Activated naive CD8-positive, alpha-beta T cell treated with anti-CD3 and anti-CD28 coated beads for 36 hours (primary cell): ENCODE measurements at regions not wholly inside any gene's neighbourhood (a gene's known extent, or its start where the extent isn't known, plus 50 kb on each side); places are given as distances from the start of the nearest gene placed in this dataset.

Experiments used
- DNase-seq: peaks from one replicate; pipeline ENCODE4 v3.0.0; 2021
- H3K27ac Mint-ChIP-seq: one replicate; pipeline ENCODE4 v1.8.0; 2022; ENCODE audit warnings: mild to moderate bottlenecking, moderate library complexity, mixed read lengths
- H3K27me3 Mint-ChIP-seq: one replicate; pipeline ENCODE4 v1.8.0; 2022; ENCODE audit warnings: mild to moderate bottlenecking, mixed read lengths
- H3K36me3 Mint-ChIP-seq: one replicate; pipeline ENCODE4 v1.8.0; 2021; ENCODE audit warnings: mild to moderate bottlenecking, mixed read lengths
- H3K4me1 Mint-ChIP-seq: one replicate; pipeline ENCODE4 v1.8.0; 2021; ENCODE audit warnings: mixed read lengths
- H3K4me3 Mint-ChIP-seq: one replicate; pipeline ENCODE4 v1.8.0; 2022; ENCODE audit warnings: mild to moderate bottlenecking, moderate library complexity, mixed read lengths
- H3K9me3 Mint-ChIP-seq: one replicate; pipeline ENCODE4 v1.8.0; 2022; ENCODE audit warnings: mixed read lengths

- Mint-ChIP-seq H3K4me3 (no peak overlapping the region), H3K4me1 (peaks cover 21% of the 10 kb centered on the region), H3K9me3 (peaks cover 12% of the 10 kb centered on the region), H3K27ac (no peak overlapping the region), H3K27me3 (no peaks in the 10 kb centered on the region), H3K36me3 (peaks cover 18% of the 10 kb centered on the region)
- no peak for DNase-seq
Measured at GRCh38 chr1:173287785-173288184, 80.7 kb upstream of the TNFSF4 start.

- Mint-ChIP-seq H3K9me3 (peaks cover 17% of the 10 kb centered on the region), H3K27me3 (no peaks in the 10 kb centered on the region), H3K27ac (no peak overlapping the region), H3K4me1 (peaks cover 46% of the 10 kb centered on the region), H3K4me3 (no peak overlapping the region), H3K36me3 (peaks cover 30% of the 10 kb centered on the region)
- DNase-seq: no peak
Measured at GRCh38 chr1:173293756-173294155, 86.6 kb upstream of the TNFSF4 start.

GRCh38 chr1:173294843-173295242, 87.7 kb upstream of the TNFSF4 start:
- H3K4me1 Mint-ChIP-seq: peaks cover 54% of the 10 kb centered on the region

GRCh38 chr1:173295391-173295790, 88.3 kb upstream of the TNFSF4 start:
- H3K36me3 Mint-ChIP-seq: peaks cover 28% of the 10 kb centered on the region
- DNase-seq: no peak
- no peaks in the 10 kb centered on the region for H3K27me3 Mint-ChIP-seq
- no peak overlapping the region for H3K4me3 Mint-ChIP-seq
- H3K27ac Mint-ChIP-seq: no peak overlapping the region
- H3K4me1 Mint-ChIP-seq: peaks cover 59% of the 10 kb centered on the region
- H3K9me3 Mint-ChIP-seq: peaks cover 17% of the 10 kb centered on the region

More at GRCh38 chr1:173294843-173295242, 87.7 kb upstream of the TNFSF4 start:
- no peak overlapping the region for H3K4me3 Mint-ChIP-seq
- H3K27me3 Mint-ChIP-seq: no peaks in the 10 kb centered on the region
- peaks cover 17% of the 10 kb centered on the region for H3K9me3 Mint-ChIP-seq
- no peak overlapping the region for H3K27ac Mint-ChIP-seq
- DNase-seq: no peak
- H3K36me3 Mint-ChIP-seq: peaks cover 28% of the 10 kb centered on the region

GRCh38 chr1:173295995-173296394, 88.9 kb upstream of the TNFSF4 start:
- peaks cover 15% of the 10 kb centered on the region for H3K9me3 Mint-ChIP-seq
- no peaks in the 10 kb centered on the region for H3K27me3 Mint-ChIP-seq
- H3K27ac Mint-ChIP-seq: no peak overlapping the region
- H3K4me1 Mint-ChIP-seq: peaks cover 62% of the 10 kb centered on the region
- H3K36me3 Mint-ChIP-seq: peaks cover 26% of the 10 kb centered on the region
- no peak for DNase-seq
- H3K4me3 Mint-ChIP-seq: no peak overlapping the region

- Mint-ChIP-seq H3K27ac (peak overlapping the region; percentile 63), H3K27me3 (no peaks in the 10 kb centered on the region), H3K9me3 (peaks cover 6% of the 10 kb centered on the region), H3K4me1 (peaks cover 61% of the 10 kb centered on the region), H3K36me3 (peaks cover 13% of the 10 kb centered on the region), H3K4me3 (no peak overlapping the region)
- DNase-seq: peak; percentile 67
Measured at GRCh38 chr1:173297798-173298391, 90.8 kb upstream of the TNFSF4 start.

GRCh38 chr1:173300061-173301044, 93.2 kb upstream of the TNFSF4 start:
- Mint-ChIP-seq H3K4me1 (peaks cover 64% of the 10 kb centered on the region), H3K36me3 (peaks cover 15% of the 10 kb centered on the region), H3K27ac (no peak overlapping the region), H3K27me3 (no peaks in the 10 kb centered on the region), H3K4me3 (no peak overlapping the region), H3K9me3 (peaks cover 8% of the 10 kb centered on the region)
- DNase-seq: no peak

GRCh38 chr1:173301507-173301906, 94.4 kb upstream of the TNFSF4 start:
- DNase-seq: no peak
- Mint-ChIP-seq H3K9me3 (peaks cover 2% of the 10 kb centered on the region), H3K4me1 (peaks cover 56% of the 10 kb centered on the region), H3K27ac (no peak overlapping the region), H3K4me3 (no peak overlapping the region), H3K27me3 (no peaks in the 10 kb centered on the region), H3K36me3 (peaks cover 7% of the 10 kb centered on the region)

- Mint-ChIP-seq H3K36me3 (peaks cover 5% of the 10 kb centered on the region), H3K27me3 (no peaks in the 10 kb centered on the region), H3K4me3 (no peak overlapping the region), H3K27ac (no peak overlapping the region), H3K9me3 (peaks cover 2% of the 10 kb centered on the region), H3K4me1 (peaks cover 47% of the 10 kb centered on the region)
- DNase-seq: no peak
Measured at GRCh38 chr1:173302366-173302765, 95.2 kb upstream of the TNFSF4 start.

- peaks cover 5% of the 10 kb centered on the region for H3K36me3 Mint-ChIP-seq
- H3K27me3 Mint-ChIP-seq: no peaks in the 10 kb centered on the region
- H3K9me3 Mint-ChIP-seq: peaks cover 4% of the 10 kb centered on the region
- no peak overlapping the region for H3K4me3 Mint-ChIP-seq
- H3K27ac Mint-ChIP-seq: no peak overlapping the region
- DNase-seq: no peak
- H3K4me1 Mint-ChIP-seq: peaks cover 39% of the 10 kb centered on the region
Measured at GRCh38 chr1:173302890-173303829, 96.0 kb upstream of the TNFSF4 start.

GRCh38 chr1:173303984-173304383, 96.9 kb upstream of the TNFSF4 start:
- H3K9me3 Mint-ChIP-seq: peaks cover 5% of the 10 kb centered on the region
- no peak for DNase-seq
- no peak overlapping the region for H3K4me3 Mint-ChIP-seq
- H3K27me3 Mint-ChIP-seq: no peaks in the 10 kb centered on the region
- peaks cover 5% of the 10 kb centered on the region for H3K36me3 Mint-ChIP-seq
- peak overlapping the region; percentile 21 for H3K27ac Mint-ChIP-seq
- H3K4me1 Mint-ChIP-seq: peaks cover 33% of the 10 kb centered on the region

- no peak for DNase-seq
- Mint-ChIP-seq H3K9me3 (peaks cover 6% of the 10 kb centered on the region), H3K27ac (no peak overlapping the region), H3K4me1 (peaks cover 26% of the 10 kb centered on the region), H3K36me3 (peaks cover 5% of the 10 kb centered on the region), H3K27me3 (no peaks in the 10 kb centered on the region), H3K4me3 (no peak overlapping the region)
Measured at GRCh38 chr1:173304529-173305227, 97.5 kb upstream of the TNFSF4 start.

- H3K27ac Mint-ChIP-seq: no peak overlapping the region
- no peaks in the 10 kb centered on the region for H3K27me3 Mint-ChIP-seq
- peaks cover 15% of the 10 kb centered on the region for H3K36me3 Mint-ChIP-seq
- peaks cover 15% of the 10 kb centered on the region for H3K9me3 Mint-ChIP-seq
- H3K4me1 Mint-ChIP-seq: peaks cover 7% of the 10 kb centered on the region
- H3K4me3 Mint-ChIP-seq: no peak overlapping the region
- no peak for DNase-seq
Measured at GRCh38 chr1:173307845-173308244, 100.7 kb upstream of the TNFSF4 start.

- no peak overlapping the region for H3K4me3 Mint-ChIP-seq
- no peak for DNase-seq
- peaks cover 8% of the 10 kb centered on the region for H3K4me1 Mint-ChIP-seq
- H3K27me3 Mint-ChIP-seq: no peaks in the 10 kb centered on the region
- H3K36me3 Mint-ChIP-seq: peaks cover 29% of the 10 kb centered on the region
- H3K27ac Mint-ChIP-seq: no peak overlapping the region
- peaks cover 13% of the 10 kb centered on the region for H3K9me3 Mint-ChIP-seq
Measured at GRCh38 chr1:173314656-173315055, 107.5 kb upstream of the TNFSF4 start.
